Endodermal cell (in vitro differentiated cells): ENCODE measurements at regions not wholly inside any gene's neighbourhood (a gene's known extent, or its start where the extent isn't known, plus 50 kb on each side); places are given as distances from the start of the nearest gene placed in this dataset.

Source experiments
- DNase-seq: peaks from one replicate; pipeline ENCODE4 v3.0.0-alpha.2; 2017
- H3K27ac ChIP-seq: 2 replicates; pipeline ENCODE4 v1.5.1; 2013; ENCODE audit warnings: mild to moderate bottlenecking, low read depth, low read length, moderate library complexity
- H3K27me3 ChIP-seq: 2 replicates; pipeline ENCODE4 v1.6.1; 2013; ENCODE audit warnings: mild to moderate bottlenecking, low read length, moderate library complexity; ENCODE audit not compliant: insufficient read depth, control insufficient read depth, poor library complexity, severe bottlenecking
- H3K36me3 ChIP-seq: 2 replicates; pipeline ENCODE4 v1.7.0; 2013; ENCODE audit warnings: mild to moderate bottlenecking, low read length, moderate library complexity; ENCODE audit not compliant: control insufficient read depth, insufficient read depth
- H3K4me1 ChIP-seq: one replicate; pipeline ENCODE4 v1.7.0; 2013; ENCODE audit warnings: low read length; ENCODE audit not compliant: control insufficient read depth, insufficient read depth
- H3K4me3 ChIP-seq: 2 replicates; pipeline ENCODE4 v1.5.1; 2013; ENCODE audit warnings: mild to moderate bottlenecking, low read length, moderate library complexity
- H3K9ac ChIP-seq: 2 replicates; pipeline ENCODE4 v1.6.1; 2013; ENCODE audit warnings: mild to moderate bottlenecking, low read length, moderate library complexity; ENCODE audit not compliant: poor library complexity, severe bottlenecking; ENCODE audit errors: extremely low read depth
- H3K9me3 ChIP-seq: 2 replicates; pipeline ENCODE4 v1.6.1; 2013; ENCODE audit warnings: mild to moderate bottlenecking, low read length, moderate library complexity; ENCODE audit not compliant: control insufficient read depth
- H3K27ac Mint-ChIP-seq: 2 replicates; pipeline ENCODE4 v1.8.0; 2020; ENCODE audit warnings: mixed read lengths
- H3K27me3 Mint-ChIP-seq: 2 replicates; pipeline ENCODE4 v1.8.0; 2021; ENCODE audit warnings: mild to moderate bottlenecking, mixed read lengths; ENCODE audit not compliant: insufficient read depth
- H3K36me3 Mint-ChIP-seq: 2 replicates; pipeline ENCODE4 v1.8.0; 2020; ENCODE audit warnings: low read depth, mixed read lengths
- H3K4me1 Mint-ChIP-seq: 2 replicates; pipeline ENCODE4 v1.8.0; 2020; ENCODE audit warnings: mixed read lengths
- H3K4me3 Mint-ChIP-seq: 2 replicates; pipeline ENCODE4 v1.8.0; 2020; ENCODE audit warnings: mild to moderate bottlenecking, moderate library complexity, mixed read lengths
- H3K9me3 Mint-ChIP-seq: 2 replicates; pipeline ENCODE4 v1.8.0; 2020; ENCODE audit warnings: mild to moderate bottlenecking, mixed read lengths
- WGBS, 2 experiments: methylation state at CpG; one replicate each; pipeline versions ENCODE4 v1.1.5 to v1.1.7; 2013; ENCODE audit warnings: missing lambda C conversion rate in 2 of 2, mixed read lengths in 1 of 2; ENCODE audit not compliant: insufficient coverage in 1 of 2, insufficient read length in 1 of 2; 5-methylcytosine and 5-hydroxymethylcytosine counted together
- TF ChIP-seq, protein P1 (sequence below): fragments of 200-600 bp; sonication (generic); conservative IDR thresholded peaks from 2 replicates; pipeline ENCODE4 v1.5.0; 2021; ENCODE audit warnings: antibody characterized with exemption, mild to moderate bottlenecking

- Histone ChIP-seq H3K4me3 (no peak overlapping the region), H3K27ac (no peak overlapping the region), H3K9me3 (peaks cover 4% of the 10 kb centered on the region), H3K36me3 (no peaks in the 10 kb centered on the region), H3K27me3 (no peaks in the 10 kb centered on the region), H3K4me1 (no peaks in the 10 kb centered on the region), H3K9ac (no peak overlapping the region)
- H3K9me3 Mint-ChIP-seq = peaks cover 17% of the 10 kb centered on the region
- WGBS, 2 experiments = 79 to 100% methylated on average over 2 to 3 of the region's 3 CpGs
- H3K27ac Mint-ChIP-seq = no peak overlapping the region
- no peak for DNase-seq
- no peak overlapping the region for H3K4me3 Mint-ChIP-seq
- H3K4me1 Mint-ChIP-seq = peaks cover 12% of the 10 kb centered on the region
- TF ChIP-seq, protein P1, sequence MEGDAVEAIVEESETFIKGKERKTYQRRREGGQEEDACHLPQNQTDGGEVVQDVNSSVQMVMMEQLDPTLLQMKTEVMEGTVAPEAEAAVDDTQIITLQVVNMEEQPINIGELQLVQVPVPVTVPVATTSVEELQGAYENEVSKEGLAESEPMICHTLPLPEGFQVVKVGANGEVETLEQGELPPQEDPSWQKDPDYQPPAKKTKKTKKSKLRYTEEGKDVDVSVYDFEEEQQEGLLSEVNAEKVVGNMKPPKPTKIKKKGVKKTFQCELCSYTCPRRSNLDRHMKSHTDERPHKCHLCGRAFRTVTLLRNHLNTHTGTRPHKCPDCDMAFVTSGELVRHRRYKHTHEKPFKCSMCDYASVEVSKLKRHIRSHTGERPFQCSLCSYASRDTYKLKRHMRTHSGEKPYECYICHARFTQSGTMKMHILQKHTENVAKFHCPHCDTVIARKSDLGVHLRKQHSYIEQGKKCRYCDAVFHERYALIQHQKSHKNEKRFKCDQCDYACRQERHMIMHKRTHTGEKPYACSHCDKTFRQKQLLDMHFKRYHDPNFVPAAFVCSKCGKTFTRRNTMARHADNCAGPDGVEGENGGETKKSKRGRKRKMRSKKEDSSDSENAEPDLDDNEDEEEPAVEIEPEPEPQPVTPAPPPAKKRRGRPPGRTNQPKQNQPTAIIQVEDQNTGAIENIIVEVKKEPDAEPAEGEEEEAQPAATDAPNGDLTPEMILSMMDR = no peak
- no peaks in the 10 kb centered on the region for H3K27me3 Mint-ChIP-seq
- peaks cover 6% of the 10 kb centered on the region for H3K36me3 Mint-ChIP-seq
These were observed 152.3 kb downstream of the PAX3 start for GRCh38 chr2:222146488-222146887.

DNA sequence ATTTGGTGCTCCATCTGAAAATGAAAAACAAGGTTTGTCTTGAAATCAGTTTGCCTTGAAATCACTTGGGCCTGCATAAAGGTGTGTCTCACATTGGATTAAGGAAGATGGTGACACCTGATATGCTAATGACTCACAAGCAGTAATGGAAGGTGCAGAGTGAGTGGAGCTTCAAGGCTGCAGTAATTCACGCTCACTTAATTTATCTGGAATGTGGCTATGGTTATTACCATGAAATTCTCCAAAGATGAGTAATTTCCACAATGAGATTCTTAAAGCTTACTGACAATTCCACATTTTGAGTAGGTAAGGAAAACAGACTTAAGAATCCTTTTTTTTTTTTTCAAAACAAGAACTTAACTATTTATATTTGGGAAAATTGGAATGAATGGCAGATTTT lies 156.8 kb downstream of the PAX3 start:
- no peaks in the 10 kb centered on the region for H3K27me3 ChIP-seq
- DNase-seq = no peak
- no peaks in the 10 kb centered on the region for H3K27me3 Mint-ChIP-seq
- 73% methylated on average over 1 of the region's 1 CpG; no CpG with 5 or more reads in 1 of the 2 experiments for WGBS, 2 experiments
- H3K4me3 ChIP-seq = no peak overlapping the region
- peaks cover 4% of the 10 kb centered on the region for H3K9me3 ChIP-seq
- H3K9ac ChIP-seq = no peak overlapping the region
- peaks cover 12% of the 10 kb centered on the region for H3K9me3 Mint-ChIP-seq
- H3K27ac ChIP-seq = no peak overlapping the region
- peaks cover 16% of the 10 kb centered on the region for H3K4me1 Mint-ChIP-seq
- H3K4me3 Mint-ChIP-seq = no peak overlapping the region
- no peaks in the 10 kb centered on the region for H3K36me3 ChIP-seq
- H3K4me1 ChIP-seq = no peaks in the 10 kb centered on the region
- peaks cover 6% of the 10 kb centered on the region for H3K36me3 Mint-ChIP-seq
- no peak overlapping the region for H3K27ac Mint-ChIP-seq
- TF ChIP-seq, protein P1 = no peak

DNA sequence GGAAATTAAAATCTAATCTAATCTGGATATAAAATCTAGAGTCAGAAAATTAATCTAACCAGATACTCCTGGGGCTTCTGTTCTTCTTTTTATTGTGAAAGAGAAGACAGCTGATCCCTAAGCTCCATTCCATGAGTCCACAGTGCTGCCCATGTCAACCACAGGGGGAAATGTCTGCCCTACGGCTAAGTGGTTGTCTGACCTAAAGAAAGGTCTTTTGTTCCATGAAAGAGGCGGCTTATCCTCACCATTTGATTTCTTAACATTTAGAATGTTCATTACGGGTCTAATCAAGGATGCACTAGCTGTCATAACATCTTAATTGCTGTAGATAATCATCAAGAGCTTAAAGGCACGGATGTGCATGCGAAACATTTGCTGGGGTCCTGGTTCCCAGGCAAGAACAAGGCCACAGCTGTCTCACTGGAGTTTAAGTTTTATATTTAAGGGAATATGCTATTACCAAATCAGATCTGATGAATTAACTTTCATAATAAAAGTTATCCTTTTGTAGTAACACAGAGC lies 162.6 kb downstream of the PAX3 start:
- Histone ChIP-seq H3K36me3 (no peaks in the 10 kb centered on the region), H3K27ac (no peak overlapping the region), H3K9ac (no peak overlapping the region), H3K4me3 (no peak overlapping the region), H3K27me3 (no peaks in the 10 kb centered on the region), H3K9me3 (no peaks in the 10 kb centered on the region), H3K4me1 (no peaks in the 10 kb centered on the region)
- Mint-ChIP-seq H3K9me3 (no peaks in the 10 kb centered on the region), H3K36me3 (no peaks in the 10 kb centered on the region), H3K4me3 (no peak overlapping the region), H3K4me1 (peaks cover 1% of the 10 kb centered on the region), H3K27ac (no peak overlapping the region), H3K27me3 (peaks cover 3% of the 10 kb centered on the region)
- WGBS, 2 experiments = 69 to 78% methylated on average over 4 to 5 of the region's 5 CpGs
- TF ChIP-seq, protein P1 = peak; percentile 49
- no peak for DNase-seq
